ENCODE measurements at regions not wholly inside any gene's neighbourhood (a gene's known extent, or its start where the extent isn't known, plus 50 kb on each side); places are given as distances from the start of the nearest gene placed in this dataset.

GRCh38 chr2:126322342-126322741, 333.6 kb upstream of the GYPC start:
- H3K4me3 ChIP-seq (ENCODE audit: low read depth, low read length) = no peak overlapping the region
- TF ChIP-seq, protein P1, sequence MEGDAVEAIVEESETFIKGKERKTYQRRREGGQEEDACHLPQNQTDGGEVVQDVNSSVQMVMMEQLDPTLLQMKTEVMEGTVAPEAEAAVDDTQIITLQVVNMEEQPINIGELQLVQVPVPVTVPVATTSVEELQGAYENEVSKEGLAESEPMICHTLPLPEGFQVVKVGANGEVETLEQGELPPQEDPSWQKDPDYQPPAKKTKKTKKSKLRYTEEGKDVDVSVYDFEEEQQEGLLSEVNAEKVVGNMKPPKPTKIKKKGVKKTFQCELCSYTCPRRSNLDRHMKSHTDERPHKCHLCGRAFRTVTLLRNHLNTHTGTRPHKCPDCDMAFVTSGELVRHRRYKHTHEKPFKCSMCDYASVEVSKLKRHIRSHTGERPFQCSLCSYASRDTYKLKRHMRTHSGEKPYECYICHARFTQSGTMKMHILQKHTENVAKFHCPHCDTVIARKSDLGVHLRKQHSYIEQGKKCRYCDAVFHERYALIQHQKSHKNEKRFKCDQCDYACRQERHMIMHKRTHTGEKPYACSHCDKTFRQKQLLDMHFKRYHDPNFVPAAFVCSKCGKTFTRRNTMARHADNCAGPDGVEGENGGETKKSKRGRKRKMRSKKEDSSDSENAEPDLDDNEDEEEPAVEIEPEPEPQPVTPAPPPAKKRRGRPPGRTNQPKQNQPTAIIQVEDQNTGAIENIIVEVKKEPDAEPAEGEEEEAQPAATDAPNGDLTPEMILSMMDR (IDR thresholded peaks at IDR 0.05; ENCODE audit: borderline replicate concordance, insufficient read depth, low read depth, low read length) = no peak

DNA sequence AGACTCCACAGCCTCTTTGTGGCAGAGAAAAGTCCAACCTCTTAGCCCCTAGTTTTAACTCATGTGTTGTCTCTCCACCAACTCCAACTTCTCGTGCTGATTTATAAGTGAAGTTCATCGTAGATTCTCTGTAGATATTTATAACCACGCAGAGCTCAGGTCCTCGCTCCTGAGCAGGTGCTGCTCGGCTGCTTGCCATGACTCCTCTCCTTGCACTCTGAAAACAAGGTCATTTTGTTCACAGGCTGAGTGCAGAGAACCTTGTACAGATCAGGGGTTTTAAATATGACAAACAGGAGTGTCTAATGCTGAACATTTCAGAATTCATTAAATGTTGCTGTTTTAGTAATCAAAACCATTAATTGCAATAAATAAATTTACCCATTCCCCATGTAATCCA, 330.8 kb upstream of the GYPC start:
- TF ChIP-seq, protein P1 (IDR thresholded peaks at IDR 0.05; ENCODE audit: borderline replicate concordance, insufficient read depth, low read depth, low read length) = no peak
- H3K4me3 ChIP-seq (ENCODE audit: low read depth, low read length) = no peak overlapping the region

GRCh38 chr2:126329173-126329572, 326.8 kb upstream of the GYPC start:
- no peak overlapping the region for H3K4me3 ChIP-seq (ENCODE audit: low read depth, low read length)
- TF ChIP-seq, protein P1 (IDR thresholded peaks at IDR 0.05; ENCODE audit: borderline replicate concordance, insufficient read depth, low read depth, low read length) = no peak

DNA sequence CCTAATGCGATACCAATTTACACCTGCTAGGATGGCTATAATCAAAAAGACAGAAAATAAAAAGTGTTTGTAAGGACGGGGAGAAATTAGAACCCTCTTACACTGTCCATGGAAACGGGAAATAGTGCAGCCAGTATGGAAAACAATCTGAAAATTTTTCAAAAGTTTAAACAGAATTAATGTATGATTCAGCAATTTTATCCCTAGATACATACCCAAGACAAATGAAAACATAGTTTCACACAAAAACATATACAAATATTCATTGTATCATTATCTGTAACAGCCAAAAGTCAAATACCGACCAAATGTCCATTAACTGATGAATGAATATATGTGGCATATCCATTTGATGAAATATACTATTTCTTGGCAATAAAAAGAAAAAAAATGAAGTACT, 313.5 kb upstream of the GYPC start:
- TF ChIP-seq, protein P1 (IDR thresholded peaks at IDR 0.05; ENCODE audit: borderline replicate concordance, insufficient read depth, low read depth, low read length) = no peak
- H3K4me3 ChIP-seq (ENCODE audit: low read depth, low read length) = no peak overlapping the region

DNA sequence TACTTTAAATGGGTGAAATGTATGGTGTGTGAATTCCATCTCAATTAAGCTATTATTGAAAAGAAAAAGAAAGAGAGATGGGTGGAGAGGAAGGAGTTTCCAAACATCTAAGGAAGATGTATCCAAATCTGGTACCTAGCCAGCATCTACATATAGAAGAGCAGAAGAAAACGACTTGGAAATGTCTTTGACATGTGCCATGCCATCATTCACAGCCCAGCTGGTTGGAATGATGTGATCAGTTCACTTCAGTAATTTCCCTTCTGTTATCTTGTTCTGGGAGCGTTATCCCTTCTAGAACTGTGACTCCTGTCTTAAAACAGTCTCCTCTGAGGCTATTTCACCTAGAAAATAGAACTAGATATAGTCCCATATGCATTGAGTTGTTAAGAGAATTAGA, 312.8 kb upstream of the GYPC start:
- TF ChIP-seq, protein P1 (IDR thresholded peaks at IDR 0.05; ENCODE audit: borderline replicate concordance, insufficient read depth, low read depth, low read length) = no peak
- H3K4me3 ChIP-seq (ENCODE audit: low read depth, low read length) = no peak overlapping the region

GRCh38 chr2:126344493-126344892, 311.5 kb upstream of the GYPC start:
- H3K4me3 ChIP-seq (ENCODE audit: low read depth, low read length) = no peak overlapping the region
- TF ChIP-seq, protein P1 (IDR thresholded peaks at IDR 0.05; ENCODE audit: borderline replicate concordance, insufficient read depth, low read depth, low read length) = no peak

DNA sequence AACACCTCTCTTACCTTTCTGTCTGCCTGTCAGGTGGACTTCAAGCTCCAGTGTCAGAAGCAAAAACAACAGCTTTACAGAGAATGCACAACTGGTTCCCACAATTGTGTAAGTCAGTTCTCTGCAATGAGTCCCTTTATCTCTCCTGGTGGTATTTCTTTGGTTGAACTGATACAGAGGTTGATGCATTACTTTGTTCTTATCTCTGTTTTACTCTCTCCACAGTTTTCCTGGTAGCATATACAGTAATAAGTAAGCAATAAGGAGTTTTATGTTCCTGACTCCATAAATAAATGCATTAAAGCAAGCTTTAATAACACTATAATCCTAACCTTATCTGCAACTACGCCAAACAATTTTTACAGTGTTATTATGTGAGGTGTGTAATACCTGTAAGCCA, 310.3 kb upstream of the GYPC start:
- TF ChIP-seq, protein P1 (IDR thresholded peaks at IDR 0.05; ENCODE audit: borderline replicate concordance, insufficient read depth, low read depth, low read length) = no peak

More for the DNA sequence above, 310.3 kb upstream of the GYPC start:
- H3K4me3 ChIP-seq (ENCODE audit: low read depth, low read length) = no peak overlapping the region
